ENCODE measurements at regions not wholly inside any gene's neighbourhood (a gene's known extent, or its start where the extent isn't known, plus 50 kb on each side); places are given as distances from the start of the nearest gene placed in this dataset.

DNA sequence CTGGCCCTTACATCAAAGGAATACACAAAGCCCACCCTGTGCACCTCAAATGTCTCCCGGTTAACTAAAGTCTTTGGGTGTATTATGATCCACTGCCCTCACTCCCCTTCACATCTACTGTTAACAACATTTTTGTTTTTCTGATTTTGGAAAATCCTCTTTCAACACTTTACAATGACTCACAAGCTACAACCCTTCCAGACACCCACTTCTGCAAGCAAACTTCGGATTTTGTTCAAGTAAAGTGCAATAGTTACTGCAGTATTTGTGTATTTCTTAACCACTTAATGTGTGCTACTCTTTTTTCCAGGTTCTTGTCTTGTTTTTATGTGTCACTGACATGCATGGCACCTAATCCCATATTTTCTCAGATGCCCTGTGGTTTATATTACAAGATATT, 101.1 kb downstream of the EDNRB start:
- TF ChIP-seq EZH2 (IDR thresholded peaks at IDR 0.05; ENCODE audit: insufficient read depth, poor library complexity, severe bottlenecking) (no peak), EZH2phosphoT487 (IDR thresholded peaks at IDR 0.05; ENCODE audit: insufficient read depth, low read depth) (no peak)

Measured in GM23248 (cell line).